HG03354 (cell line): ENCODE measurements at regions not wholly inside any gene's neighbourhood (a gene's known extent, or its start where the extent isn't known, plus 50 kb on each side); places are given as distances from the start of the nearest gene placed in this dataset.
A peak's percentile ranks its signal among the peaks of the same experiment; 100 is the strongest.

ENCODE experiments used
- ATAC-seq: cut with Tn5 transposase; IDR thresholded peaks from one replicate; pipeline ENCODE4 v1.9.1; 2021; ENCODE audit warnings: mild to moderate bottlenecking; ENCODE audit not compliant: unreplicated experiment, poor library complexity, severe bottlenecking

GRCh38 chr13:91126806-91127205 is 220.7 kb upstream of the MIR17HG start:
- no peak for ATAC-seq

- ATAC-seq, result no peak
Observed at GRCh38 chr13:91127995-91128394, 219.5 kb upstream of the MIR17HG start.

- no peak for ATAC-seq
Observed at GRCh38 chr13:91132381-91132780, 215.1 kb upstream of the MIR17HG start.

GRCh38 chr13:91132786-91133185 is 214.7 kb upstream of the MIR17HG start:
- no peak for ATAC-seq

DNA sequence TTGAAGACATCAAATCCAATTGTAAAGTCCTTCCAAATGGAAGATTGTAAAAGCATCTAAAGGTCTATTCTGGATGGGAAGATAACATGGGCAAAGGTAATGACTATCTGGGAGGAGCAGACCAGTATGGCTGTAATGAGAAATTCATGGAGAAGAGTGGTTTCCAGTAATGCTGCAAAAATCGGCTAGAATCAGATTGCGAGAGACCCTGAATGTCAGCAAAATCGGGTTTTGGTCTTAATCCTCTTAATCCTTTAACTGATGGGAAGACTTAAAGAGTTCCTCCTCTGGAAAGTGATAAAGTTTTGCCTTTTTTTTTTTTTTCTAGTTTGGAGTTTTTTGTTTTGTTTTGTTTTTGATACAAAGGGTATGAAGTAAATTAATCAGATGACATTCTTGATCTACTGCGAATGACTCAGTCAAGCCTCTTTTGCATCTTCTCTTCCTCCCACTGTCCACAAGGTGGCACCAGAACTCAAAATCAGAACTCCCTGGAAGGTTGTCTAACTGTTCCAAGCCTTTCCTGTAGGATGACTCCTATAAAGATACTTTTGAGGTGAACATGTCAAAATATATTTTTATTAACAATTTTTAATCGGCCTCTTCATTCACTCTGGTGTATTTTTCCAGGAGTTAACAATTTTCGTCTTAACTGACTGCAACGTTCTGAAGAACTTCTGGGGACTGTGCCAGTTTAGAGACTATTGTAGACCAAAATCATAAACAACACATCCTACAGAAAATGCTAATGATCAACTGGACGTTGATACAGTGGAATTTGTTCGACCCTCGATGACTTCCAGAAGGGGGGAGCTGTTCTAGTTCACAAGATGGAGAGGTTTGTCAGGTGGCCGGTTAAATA is 213.3 kb upstream of the MIR17HG start:
- peak; percentile 82 for ATAC-seq

DNA sequence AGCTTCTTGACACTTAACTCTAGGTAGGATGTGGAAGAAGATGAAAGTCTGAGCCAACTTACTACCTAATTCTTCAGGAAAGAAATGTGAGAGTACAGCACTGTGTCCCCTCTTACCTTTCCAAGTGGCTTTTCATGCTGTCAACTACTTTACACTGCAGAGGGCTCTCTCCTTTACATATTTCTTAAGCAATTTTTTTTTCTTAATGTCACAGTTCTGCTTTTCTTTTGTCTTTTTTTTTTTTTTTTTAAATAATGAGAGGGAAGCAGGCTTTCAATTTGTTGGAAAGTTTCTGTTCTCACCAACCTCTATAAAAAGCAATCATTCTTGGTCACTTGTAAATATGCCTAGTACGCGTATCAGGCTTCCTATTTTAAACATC is 212.7 kb upstream of the MIR17HG start:
- ATAC-seq, result peak; percentile 22

DNA sequence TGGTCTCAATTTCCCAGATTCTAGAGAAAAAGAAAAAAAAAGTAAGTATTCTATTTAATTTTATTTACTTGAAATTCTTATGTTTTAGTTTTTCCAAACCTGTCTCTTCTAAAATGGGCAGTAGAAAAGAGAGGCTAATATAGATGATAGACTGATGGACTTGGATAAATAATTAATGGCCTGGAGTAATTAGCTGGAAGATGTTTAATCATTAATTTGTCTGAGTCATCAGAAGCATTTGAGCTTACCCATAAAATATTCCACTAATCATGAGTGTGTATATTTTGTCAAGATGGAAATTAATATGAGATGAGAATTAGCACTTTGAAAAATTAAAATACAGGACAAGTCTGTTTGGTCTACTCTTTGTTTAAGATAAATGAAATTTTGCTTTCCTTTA is 212.1 kb upstream of the MIR17HG start:
- no peak for ATAC-seq

DNA sequence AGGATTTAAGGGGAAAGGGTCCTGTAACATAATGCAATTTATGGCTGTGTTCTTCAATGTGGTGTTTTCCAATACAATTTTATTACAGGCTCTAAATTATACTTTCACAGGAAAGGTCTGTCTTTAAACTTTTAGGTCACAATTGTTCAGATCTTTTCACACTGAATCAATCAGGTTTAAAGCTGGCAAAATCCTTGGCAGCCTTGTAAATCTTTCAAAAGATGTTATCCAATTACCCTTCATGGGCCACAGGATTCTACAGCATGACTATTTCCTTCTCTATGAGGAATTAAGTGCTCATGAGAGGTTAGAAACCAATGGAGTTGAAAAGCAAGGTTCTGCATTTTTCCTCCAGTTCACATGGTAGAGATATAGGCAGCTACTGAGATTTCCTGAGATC is 211.5 kb upstream of the MIR17HG start:
- ATAC-seq, result no peak

DNA sequence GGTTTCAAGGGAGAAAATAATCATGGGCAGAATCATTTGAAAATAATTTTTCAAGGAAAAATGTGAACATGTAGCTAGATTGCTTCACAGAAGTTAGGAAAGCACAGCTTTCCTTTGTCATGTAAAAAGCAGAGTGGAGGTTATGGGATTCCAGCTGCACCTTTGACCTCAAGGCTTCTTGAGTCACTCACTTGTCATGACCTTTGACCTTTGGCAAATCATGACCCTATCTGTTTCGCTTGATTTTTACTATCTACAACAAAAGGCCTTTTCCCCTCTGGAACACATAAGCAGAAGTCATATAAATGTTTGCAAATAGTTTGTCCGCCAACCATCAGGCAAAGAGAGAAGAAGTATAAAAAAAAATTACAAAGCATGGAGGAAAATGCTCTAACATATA is 210.7 kb upstream of the MIR17HG start:
- no peak for ATAC-seq

GRCh38 chr13:91139232-91139631 is 208.3 kb upstream of the MIR17HG start:
- ATAC-seq, result no peak

DNA sequence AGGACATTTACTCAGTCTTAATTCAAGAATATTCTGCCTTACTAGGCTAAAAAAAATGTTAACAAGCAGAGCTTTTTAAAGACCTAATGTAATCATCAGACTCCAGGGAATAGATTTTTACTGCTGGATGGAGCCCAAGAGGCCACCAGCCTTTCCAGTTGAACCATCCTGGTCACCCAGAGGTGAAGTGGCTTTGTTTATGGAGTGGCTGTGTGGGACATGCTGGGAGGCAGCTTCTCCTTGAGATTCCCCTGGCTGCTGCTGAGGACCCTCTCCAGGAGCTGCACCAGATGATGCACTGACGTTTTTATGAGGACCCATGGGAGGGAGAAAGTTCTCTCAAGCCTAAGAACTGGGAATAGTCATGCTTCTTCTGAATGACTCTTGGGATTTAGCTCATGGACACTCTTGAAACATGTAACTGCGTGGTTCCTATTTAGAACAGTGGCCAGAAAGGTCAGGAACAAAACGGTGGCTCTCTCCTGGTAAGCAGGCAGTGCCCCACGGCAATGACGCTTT is 205.9 kb upstream of the MIR17HG start:
- no peak for ATAC-seq

DNA sequence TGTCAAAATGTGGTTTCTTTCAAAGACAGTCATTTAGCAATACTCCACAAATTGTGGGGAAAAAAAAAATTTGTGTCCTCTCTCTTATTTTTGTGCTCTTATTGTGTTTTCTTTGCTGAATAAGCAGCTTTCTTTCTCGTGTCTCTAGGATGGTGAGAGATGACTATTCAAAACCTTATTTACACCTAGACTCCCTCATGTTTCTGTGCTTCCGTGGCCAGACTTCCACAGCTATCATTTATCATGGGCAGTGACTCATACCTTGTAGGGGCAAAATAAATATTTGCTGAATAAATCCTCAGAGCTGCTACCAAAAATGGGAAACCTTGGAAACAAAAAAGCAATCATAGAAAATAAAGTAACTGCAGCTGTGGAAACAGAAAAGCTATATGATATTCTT is 204.9 kb upstream of the MIR17HG start:
- no peak for ATAC-seq

DNA sequence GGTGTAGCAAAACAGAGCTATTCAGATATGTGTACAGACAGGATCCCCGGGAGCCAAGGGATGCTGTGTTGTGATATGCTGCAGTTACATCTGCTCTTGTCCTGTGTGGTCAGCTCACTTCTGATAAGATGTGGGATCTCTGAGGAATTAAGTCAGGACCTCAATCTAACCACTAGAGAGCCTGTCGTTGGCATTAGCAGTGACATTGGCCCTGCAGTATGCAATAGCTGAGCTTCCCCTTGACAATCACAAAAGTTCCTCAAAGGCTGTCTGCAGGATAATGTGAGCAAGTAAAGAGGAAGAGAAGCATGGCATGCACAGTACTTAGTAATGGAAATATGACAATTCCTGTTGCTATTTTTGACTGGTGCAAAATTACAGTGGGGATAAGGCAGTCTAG is 203.4 kb upstream of the MIR17HG start:
- ATAC-seq, result no peak

DNA sequence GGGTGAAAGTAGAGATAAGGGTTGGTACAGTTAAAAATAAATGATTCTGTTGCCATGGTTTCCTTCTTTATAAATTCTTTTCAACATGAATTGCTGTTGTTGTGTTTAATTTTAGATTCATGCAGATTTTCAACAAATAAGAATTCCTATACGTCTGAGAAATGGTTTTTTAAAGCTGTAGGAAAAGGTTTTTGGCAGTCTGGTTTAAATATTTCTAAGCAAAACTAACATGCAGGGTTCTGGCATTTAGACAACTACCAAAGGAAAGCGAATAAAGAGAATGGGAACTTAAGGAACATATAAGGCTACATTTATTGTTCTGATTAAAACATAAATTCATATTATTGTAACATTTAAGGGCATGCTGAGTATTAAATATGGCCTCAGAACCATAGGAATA is 203.0 kb upstream of the MIR17HG start:
- no peak for ATAC-seq

DNA sequence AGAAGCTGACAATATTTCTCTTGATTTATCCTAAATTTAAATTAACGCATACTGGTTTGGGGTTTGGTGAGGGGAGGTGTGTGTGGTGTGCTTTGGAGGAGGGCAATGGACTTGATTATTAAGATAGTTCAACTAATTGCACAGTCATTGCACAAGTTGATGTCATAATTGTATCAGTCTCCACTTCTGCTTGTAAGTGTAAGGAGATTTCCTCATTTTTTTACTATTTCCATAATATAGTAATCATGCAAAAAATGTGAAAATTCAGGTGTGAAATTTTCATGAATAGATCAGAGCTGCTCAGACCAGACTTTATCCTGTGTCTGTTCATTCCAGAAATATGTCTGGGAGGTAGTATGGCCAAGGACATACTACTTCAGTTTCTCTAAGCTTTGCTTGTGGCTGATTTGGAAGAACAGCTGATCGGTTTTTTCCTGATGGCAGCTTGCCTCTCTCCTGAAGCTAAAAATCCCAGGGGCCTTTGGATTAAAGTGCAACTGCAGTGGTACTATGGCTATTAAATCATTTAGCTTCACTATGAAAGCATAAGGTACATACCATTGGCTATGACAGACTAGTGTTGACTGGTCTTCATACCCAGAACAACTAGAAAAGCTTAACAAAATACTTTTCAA is 201.8 kb upstream of the MIR17HG start:
- ATAC-seq, result no peak

GRCh38 chr13:91146601-91147000 is 200.9 kb upstream of the MIR17HG start:
- ATAC-seq, result no peak

GRCh38 chr13:91148098-91148497 is 199.4 kb upstream of the MIR17HG start:
- no peak for ATAC-seq

DNA sequence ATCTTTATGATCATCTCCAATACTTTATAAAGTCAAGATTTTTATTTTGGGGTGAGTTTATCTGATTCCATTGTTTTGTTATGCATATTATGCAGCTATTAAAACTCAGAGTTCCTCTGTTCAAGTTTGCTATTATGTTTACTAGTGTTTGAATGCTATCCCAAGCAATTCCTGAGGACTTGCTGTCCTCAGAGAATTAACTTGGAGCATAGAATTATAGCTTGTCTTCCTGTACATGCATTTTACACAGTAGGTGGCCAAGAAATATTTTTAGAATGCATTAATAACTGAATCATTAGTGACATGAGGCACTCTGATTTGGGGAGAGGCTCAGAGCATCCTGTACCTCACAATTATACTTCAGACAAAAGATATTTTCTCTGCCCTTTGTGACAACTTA is 195.6 kb upstream of the MIR17HG start:
- no peak for ATAC-seq

- no peak for ATAC-seq
Observed at GRCh38 chr13:91153372-91153771, 194.1 kb upstream of the MIR17HG start.

- peak; percentile 82 for ATAC-seq
Observed at GRCh38 chr13:91154558-91155353, 192.7 kb upstream of the MIR17HG start.
